Activated T-helper 1 cell treated with anti-CD3 and anti-CD28 coated beads, Interleukin-12 subunit alpha, Interleukin-12 subunit beta, Interleukin-2, Interleukin-4 antibody, amounts not matched to agents 30 ng/mL and 10 ng/mL and 1 ng/mL, durations not matched to agents 14 hours and 24 hours and 36 hours (primary cell): ENCODE measurements at regions not wholly inside any gene's neighbourhood (a gene's known extent, or its start where the extent isn't known, plus 50 kb on each side); places are given as distances from the start of the nearest gene placed in this dataset.

ENCODE experiments used
- DNase-seq: peaks from one replicate; pipeline ENCODE4 v3.0.0; 2021; ENCODE audit warnings: low spot score
- H3K27ac Mint-ChIP-seq: one replicate; pipeline ENCODE4 v1.8.0; 2021; ENCODE audit warnings: mild to moderate bottlenecking, mixed read lengths
- H3K27me3 Mint-ChIP-seq: one replicate; pipeline ENCODE4 v1.8.0; 2022; ENCODE audit warnings: mild to moderate bottlenecking, moderate library complexity, mixed read lengths; ENCODE audit not compliant: insufficient read depth
- H3K36me3 Mint-ChIP-seq: one replicate; pipeline ENCODE4 v1.8.0; 2021; ENCODE audit warnings: low read depth, mixed read lengths
- H3K4me1 Mint-ChIP-seq: one replicate; pipeline ENCODE4 v1.8.0; 2021; ENCODE audit warnings: low read depth, mixed read lengths
- H3K4me3 Mint-ChIP-seq: one replicate; pipeline ENCODE4 v1.8.0; 2021; ENCODE audit warnings: mild to moderate bottlenecking, moderate library complexity, mixed read lengths
- H3K9me3 Mint-ChIP-seq: one replicate; pipeline ENCODE4 v1.8.0; 2021; ENCODE audit warnings: mixed read lengths
- intact Hi-C: fragments of 100-400 bp; cut with micrococcal nuclease; formaldehyde crosslinking; loops from one replicate; pipeline ENCODE4 v1.15.1; 2024

GRCh38 chr10:109207361-109207760 is 716.0 kb downstream of the XPNPEP1 start:
- no peaks in the 10 kb centered on the region for H3K4me1 Mint-ChIP-seq
- H3K4me3 Mint-ChIP-seq: no peak overlapping the region
- peaks cover 11% of the 10 kb centered on the region for H3K9me3 Mint-ChIP-seq
- no peaks in the 10 kb centered on the region for H3K36me3 Mint-ChIP-seq
- no peaks in the 10 kb centered on the region for H3K27me3 Mint-ChIP-seq
- no peak overlapping the region for H3K27ac Mint-ChIP-seq
- DNase-seq: no peak
- intact Hi-C loops: no loop called here

GRCh38 chr10:109205929-109206585 is 717.3 kb downstream of the XPNPEP1 start:
- peaks cover 11% of the 10 kb centered on the region for H3K9me3 Mint-ChIP-seq
- H3K27me3 Mint-ChIP-seq: no peaks in the 10 kb centered on the region
- no peak overlapping the region for H3K27ac Mint-ChIP-seq
- DNase-seq: no peak
- no peaks in the 10 kb centered on the region for H3K36me3 Mint-ChIP-seq
- intact Hi-C loops: no loop called here
- H3K4me3 Mint-ChIP-seq: no peak overlapping the region
- H3K4me1 Mint-ChIP-seq: no peaks in the 10 kb centered on the region

GRCh38 chr10:109203646-109204353 is 719.5 kb downstream of the XPNPEP1 start:
- Mint-ChIP-seq H3K27me3 (no peaks in the 10 kb centered on the region), H3K4me3 (no peak overlapping the region), H3K4me1 (no peaks in the 10 kb centered on the region), H3K27ac (no peak overlapping the region), H3K9me3 (peaks cover 15% of the 10 kb centered on the region), H3K36me3 (no peaks in the 10 kb centered on the region)
- DNase-seq: no peak
- intact Hi-C loops: no loop called here

GRCh38 chr10:109202111-109202510 is 721.2 kb downstream of the XPNPEP1 start:
- no peak for DNase-seq
- Mint-ChIP-seq H3K36me3 (no peaks in the 10 kb centered on the region), H3K27ac (no peak overlapping the region), H3K4me3 (no peak overlapping the region), H3K9me3 (peaks cover 19% of the 10 kb centered on the region), H3K27me3 (no peaks in the 10 kb centered on the region), H3K4me1 (no peaks in the 10 kb centered on the region)
- intact Hi-C loops: no loop called here

- no peak overlapping the region for H3K27ac Mint-ChIP-seq
- no peaks in the 10 kb centered on the region for H3K27me3 Mint-ChIP-seq
- no peak for DNase-seq
- no peaks in the 10 kb centered on the region for H3K4me1 Mint-ChIP-seq
- H3K4me3 Mint-ChIP-seq: no peak overlapping the region
- H3K36me3 Mint-ChIP-seq: no peaks in the 10 kb centered on the region
- intact Hi-C loops: no loop called here
- peaks cover 19% of the 10 kb centered on the region for H3K9me3 Mint-ChIP-seq
Observed at GRCh38 chr10:109200646-109201045, 722.7 kb downstream of the XPNPEP1 start.

- H3K27ac Mint-ChIP-seq: no peak overlapping the region
- H3K4me1 Mint-ChIP-seq: no peaks in the 10 kb centered on the region
- intact Hi-C loops: no loop called here
- no peaks in the 10 kb centered on the region for H3K27me3 Mint-ChIP-seq
- H3K9me3 Mint-ChIP-seq: peaks cover 23% of the 10 kb centered on the region
- no peak for DNase-seq
- H3K36me3 Mint-ChIP-seq: no peaks in the 10 kb centered on the region
- no peak overlapping the region for H3K4me3 Mint-ChIP-seq
Observed at GRCh38 chr10:109191823-109192222, 731.5 kb downstream of the XPNPEP1 start.

GRCh38 chr10:109191341-109191740 is 732.0 kb downstream of the XPNPEP1 start:
- Mint-ChIP-seq H3K9me3 (peaks cover 27% of the 10 kb centered on the region), H3K27ac (no peak overlapping the region), H3K36me3 (no peaks in the 10 kb centered on the region), H3K4me1 (no peaks in the 10 kb centered on the region), H3K4me3 (no peak overlapping the region), H3K27me3 (no peaks in the 10 kb centered on the region)
- intact Hi-C loops: no loop called here
- DNase-seq: no peak

GRCh38 chr10:109187677-109188076 is 735.6 kb downstream of the XPNPEP1 start:
- intact Hi-C loops: no loop called here
- H3K27me3 Mint-ChIP-seq: no peaks in the 10 kb centered on the region
- no peak overlapping the region for H3K27ac Mint-ChIP-seq
- H3K4me3 Mint-ChIP-seq: no peak overlapping the region
- peaks cover 38% of the 10 kb centered on the region for H3K9me3 Mint-ChIP-seq
- no peak for DNase-seq
- H3K36me3 Mint-ChIP-seq: no peaks in the 10 kb centered on the region
- H3K4me1 Mint-ChIP-seq: no peaks in the 10 kb centered on the region

GRCh38 chr10:109183366-109183765 is 739.9 kb downstream of the XPNPEP1 start:
- no peak overlapping the region for H3K27ac Mint-ChIP-seq
- no peaks in the 10 kb centered on the region for H3K36me3 Mint-ChIP-seq
- intact Hi-C loops: no loop called here
- H3K4me3 Mint-ChIP-seq: no peak overlapping the region
- H3K4me1 Mint-ChIP-seq: no peaks in the 10 kb centered on the region
- H3K27me3 Mint-ChIP-seq: no peaks in the 10 kb centered on the region
- H3K9me3 Mint-ChIP-seq: peaks cover 26% of the 10 kb centered on the region
- DNase-seq: no peak

- Mint-ChIP-seq H3K9me3 (peaks cover 13% of the 10 kb centered on the region), H3K27ac (no peak overlapping the region), H3K27me3 (no peaks in the 10 kb centered on the region), H3K36me3 (no peaks in the 10 kb centered on the region), H3K4me3 (no peak overlapping the region), H3K4me1 (no peaks in the 10 kb centered on the region)
- intact Hi-C loops: no loop called here
- DNase-seq: no peak
Observed at GRCh38 chr10:109178591-109178990, 744.7 kb downstream of the XPNPEP1 start.

- H3K36me3 Mint-ChIP-seq: no peaks in the 10 kb centered on the region
- H3K27me3 Mint-ChIP-seq: no peaks in the 10 kb centered on the region
- no peak for DNase-seq
- peaks cover 13% of the 10 kb centered on the region for H3K9me3 Mint-ChIP-seq
- H3K27ac Mint-ChIP-seq: no peak overlapping the region
- H3K4me1 Mint-ChIP-seq: no peaks in the 10 kb centered on the region
- no peak overlapping the region for H3K4me3 Mint-ChIP-seq
- intact Hi-C loops: no loop called here
Observed at GRCh38 chr10:109174526-109174925, 748.8 kb downstream of the XPNPEP1 start.

- no peaks in the 10 kb centered on the region for H3K36me3 Mint-ChIP-seq
- H3K27ac Mint-ChIP-seq: no peak overlapping the region
- DNase-seq: no peak
- intact Hi-C loops: no loop called here
- H3K27me3 Mint-ChIP-seq: no peaks in the 10 kb centered on the region
- H3K9me3 Mint-ChIP-seq: peaks cover 13% of the 10 kb centered on the region
- no peaks in the 10 kb centered on the region for H3K4me1 Mint-ChIP-seq
- H3K4me3 Mint-ChIP-seq: no peak overlapping the region
Observed at GRCh38 chr10:109173937-109174336, 749.4 kb downstream of the XPNPEP1 start.

- Mint-ChIP-seq H3K4me3 (no peak overlapping the region), H3K36me3 (no peaks in the 10 kb centered on the region), H3K27ac (no peak overlapping the region), H3K27me3 (no peaks in the 10 kb centered on the region), H3K4me1 (no peaks in the 10 kb centered on the region), H3K9me3 (peaks cover 13% of the 10 kb centered on the region)
- no peak for DNase-seq
- intact Hi-C loops: no loop called here
Observed at GRCh38 chr10:109173121-109173520, 750.2 kb downstream of the XPNPEP1 start.
